OCI-M1 (cell line): ENCODE measurements at regions not wholly inside any gene's neighbourhood (a gene's known extent, or its start where the extent isn't known, plus 50 kb on each side); places are given as distances from the start of the nearest gene placed in this dataset.

Experiments used
- DNase-seq: peaks from one replicate; lab custom pipeline; 2025; lab: John Stamatoyannopoulos, UW

DNA sequence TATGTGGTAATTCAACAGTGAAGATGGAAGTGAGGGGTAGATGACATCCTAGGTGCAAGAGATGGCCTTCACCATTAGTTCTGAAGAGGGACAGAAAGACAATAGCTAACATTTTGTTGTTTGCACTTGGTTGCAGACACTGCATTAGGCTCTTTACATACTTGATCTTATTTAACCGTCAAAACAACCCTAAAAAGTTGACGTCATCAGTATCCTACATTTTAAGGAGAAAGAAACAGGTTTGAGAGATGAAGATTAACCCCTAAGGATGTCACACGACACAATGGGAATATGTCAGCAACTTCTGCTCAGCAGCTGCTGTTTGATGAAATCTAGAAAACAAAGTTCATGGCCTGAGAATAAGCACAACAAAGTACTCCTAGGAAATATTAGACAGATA lies 72.6 kb upstream of the MC3R start:
- no peak for DNase-seq

DNA sequence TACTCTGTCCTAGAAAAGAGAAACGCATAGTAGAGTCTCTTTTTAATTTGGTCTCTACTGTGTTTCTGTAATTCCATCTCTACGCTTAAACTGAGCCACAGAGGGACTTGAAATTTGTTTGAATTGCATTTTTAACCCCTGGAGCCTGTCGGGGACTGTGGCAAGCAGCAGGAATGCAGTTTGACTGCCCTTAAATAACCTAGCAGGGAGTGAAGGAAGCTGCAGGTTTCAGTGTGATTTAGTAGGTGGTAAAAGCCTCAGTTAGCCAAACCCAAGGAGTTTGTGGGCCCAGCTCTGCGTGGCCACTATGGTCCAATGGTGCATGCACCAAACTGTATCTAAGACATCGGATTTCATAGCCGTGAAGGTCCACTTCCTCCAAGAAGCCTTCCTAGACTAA lies 70.3 kb upstream of the MC3R start:
- DNase-seq = no peak

- DNase-seq = no peak
These were observed 69.5 kb upstream of the MC3R start for GRCh38 chr20:56179051-56179450.

GRCh38 chr20:56181583-56181982 lies 66.9 kb upstream of the MC3R start:
- DNase-seq = peak; percentile 3

GRCh38 chr20:56187534-56188165 lies 60.9 kb upstream of the MC3R start:
- DNase-seq = peak; percentile 51

GRCh38 chr20:56194042-56194441 lies 54.5 kb upstream of the MC3R start:
- no peak for DNase-seq

DNA sequence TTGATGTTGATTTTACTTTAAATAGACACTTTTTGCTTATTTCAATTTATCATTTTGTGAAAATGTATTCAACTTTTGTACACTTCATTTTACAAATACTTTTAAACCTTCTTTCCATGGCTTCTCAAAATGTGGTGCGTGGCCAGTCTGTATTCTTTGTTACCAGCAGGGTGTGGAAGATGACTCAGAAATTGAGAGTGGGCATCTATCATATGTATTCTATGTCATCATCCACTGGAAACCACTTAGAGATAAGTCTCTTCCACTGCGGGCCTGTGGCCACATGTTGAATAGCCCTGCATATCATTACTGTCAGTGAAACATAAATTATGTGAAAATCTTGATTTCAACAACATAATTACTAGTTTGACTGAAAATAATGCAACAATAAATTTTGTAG lies 52.6 kb upstream of the MC3R start:
- DNase-seq = peak; percentile 44
